Left lung (tissue), 4 donors: ENCODE measurements at regions not wholly inside any gene's neighbourhood (a gene's known extent, or its start where the extent isn't known, plus 50 kb on each side); places are given as distances from the start of the nearest gene placed in this dataset.

ENCODE experiments used
- ATAC-seq: fragments of 200-7000 bp; cut with Tn5 transposase; one replicate; pipeline ENCODE4 v1.9.1; 2020; ENCODE audit warnings: moderate library complexity
- DNase-seq, 4 donors: peaks; one replicate each; pipeline ENCODE4 v3.0.0-alpha.2; 2013 to 2020
- H3K27ac ChIP-seq, 2 donors: fragments of 200-600 bp; sonication (generic) in 1 of 2; one replicate each; pipeline versions ENCODE4 v1.5.0 to v1.8.0; 2020 to 2021
- H3K27me3 ChIP-seq, 2 donors: fragments of 200-600 bp; sonication (generic) in 1 of 2; one replicate each; pipeline versions ENCODE4 v1.5.0 to v1.8.0; 2020 to 2021
- H3K36me3 ChIP-seq, 2 donors: fragments of 200-600 bp; sonication (generic) in 1 of 2; one replicate each; pipeline versions ENCODE4 v1.5.0 to v1.8.0; 2020 to 2021
- H3K4me1 ChIP-seq, 2 donors: fragments of 200-600 bp; one replicate each; pipeline ENCODE4 v1.8.0; 2021
- H3K4me3 ChIP-seq, 2 donors: fragments of 200-600 bp; sonication (generic) in 1 of 2; one replicate each; pipeline versions ENCODE4 v1.5.0 to v1.8.0; 2020 to 2021; ENCODE audit warnings: mild to moderate bottlenecking in 1 of 2
- H3K9me3 ChIP-seq, 2 donors: fragments of 200-600 bp; sonication (generic) in 1 of 2; one replicate each; pipeline versions ENCODE4 v1.5.0 to v1.8.0; 2020 to 2021
- intact Hi-C, 2 donors: fragments of 100-400 bp; cut with DNase I; formaldehyde crosslinking; loops; one replicate each; pipeline versions ENCODE4 v1.11.2 to v1.14.2; 2022
- TF ChIP-seq, protein P1 (sequence below), 2 donors: fragments of 200-600 bp; sonication (generic) in 1 of 2; IDR thresholded peaks; one replicate each; pipeline versions ENCODE4 v1.5.0 to v1.8.0; 2021; ENCODE audit warnings: antibody characterized with exemption in 2 of 2
- donor health status: DM: no; HTN: yes; CAD: no.
- donor health status: DM: no; HTN: no; CAD: no.

DNA sequence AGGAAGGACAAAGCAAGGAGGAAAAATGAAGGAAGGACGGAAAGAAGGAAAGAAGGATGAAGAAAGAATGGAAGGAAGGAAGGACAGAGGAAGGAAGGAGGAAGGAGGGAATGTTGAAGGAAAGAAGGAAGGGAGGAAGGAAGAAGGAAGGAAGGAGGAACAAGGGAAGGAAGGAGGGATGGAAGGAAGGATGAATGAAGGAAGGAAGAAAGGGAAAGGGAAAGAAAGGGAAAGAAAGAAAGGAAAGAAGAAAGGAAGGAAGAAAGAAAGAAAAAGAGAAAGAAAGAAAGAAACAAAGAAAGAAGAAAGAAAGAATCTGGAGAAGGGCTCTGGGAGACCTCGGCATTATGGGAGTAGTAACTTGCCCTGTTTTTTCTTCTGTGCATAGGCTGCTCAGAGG is 70.8 kb upstream of the SHISA3 start:
- DNase-seq (no peak), ATAC-seq (no peak)
- Histone ChIP-seq H3K4me1 (no peaks in the 10 kb centered on the region), H3K4me3 (no peak overlapping the region), H3K27me3 (no peaks in the 10 kb centered on the region), H3K27ac (no peak overlapping the region), H3K9me3 (no peaks in the 10 kb centered on the region), H3K36me3 (no peaks in the 10 kb centered on the region)
- TF ChIP-seq, protein P1, sequence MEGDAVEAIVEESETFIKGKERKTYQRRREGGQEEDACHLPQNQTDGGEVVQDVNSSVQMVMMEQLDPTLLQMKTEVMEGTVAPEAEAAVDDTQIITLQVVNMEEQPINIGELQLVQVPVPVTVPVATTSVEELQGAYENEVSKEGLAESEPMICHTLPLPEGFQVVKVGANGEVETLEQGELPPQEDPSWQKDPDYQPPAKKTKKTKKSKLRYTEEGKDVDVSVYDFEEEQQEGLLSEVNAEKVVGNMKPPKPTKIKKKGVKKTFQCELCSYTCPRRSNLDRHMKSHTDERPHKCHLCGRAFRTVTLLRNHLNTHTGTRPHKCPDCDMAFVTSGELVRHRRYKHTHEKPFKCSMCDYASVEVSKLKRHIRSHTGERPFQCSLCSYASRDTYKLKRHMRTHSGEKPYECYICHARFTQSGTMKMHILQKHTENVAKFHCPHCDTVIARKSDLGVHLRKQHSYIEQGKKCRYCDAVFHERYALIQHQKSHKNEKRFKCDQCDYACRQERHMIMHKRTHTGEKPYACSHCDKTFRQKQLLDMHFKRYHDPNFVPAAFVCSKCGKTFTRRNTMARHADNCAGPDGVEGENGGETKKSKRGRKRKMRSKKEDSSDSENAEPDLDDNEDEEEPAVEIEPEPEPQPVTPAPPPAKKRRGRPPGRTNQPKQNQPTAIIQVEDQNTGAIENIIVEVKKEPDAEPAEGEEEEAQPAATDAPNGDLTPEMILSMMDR (IDR thresholded peaks at IDR 0.05): no peak
- intact Hi-C loops: no loop called here

DNA sequence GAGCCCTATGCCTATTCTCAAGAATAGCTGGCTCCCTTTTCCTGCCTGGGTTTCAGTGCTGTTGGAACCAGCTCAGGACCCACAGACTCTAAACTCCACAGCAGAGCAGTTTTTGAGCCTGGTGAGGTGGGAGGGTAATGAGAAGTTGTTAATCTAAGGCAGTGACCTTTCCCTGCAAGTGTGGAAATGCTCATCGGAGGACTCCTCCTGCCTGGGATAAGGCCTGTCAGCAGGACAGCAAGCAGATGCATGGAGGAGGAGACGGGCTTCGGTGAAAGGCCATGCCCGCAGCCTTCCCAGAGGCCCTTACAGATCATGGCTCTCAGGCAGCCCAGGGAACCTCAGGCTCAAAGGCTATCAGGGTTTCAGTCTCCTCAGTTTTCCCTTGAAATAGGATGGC is 70.0 kb upstream of the SHISA3 start:
- H3K9me3 ChIP-seq: no peaks in the 10 kb centered on the region
- H3K27ac ChIP-seq: no peak overlapping the region
- intact Hi-C loops: no loop called here
- no peak overlapping the region for H3K4me3 ChIP-seq
- TF ChIP-seq, protein P1 (IDR thresholded peaks at IDR 0.05): no peak
- H3K27me3 ChIP-seq: no peaks in the 10 kb centered on the region
- DNase-seq: no peak
- no peaks in the 10 kb centered on the region for H3K36me3 ChIP-seq
- no peaks in the 10 kb centered on the region for H3K4me1 ChIP-seq
- ATAC-seq: no peak

DNA sequence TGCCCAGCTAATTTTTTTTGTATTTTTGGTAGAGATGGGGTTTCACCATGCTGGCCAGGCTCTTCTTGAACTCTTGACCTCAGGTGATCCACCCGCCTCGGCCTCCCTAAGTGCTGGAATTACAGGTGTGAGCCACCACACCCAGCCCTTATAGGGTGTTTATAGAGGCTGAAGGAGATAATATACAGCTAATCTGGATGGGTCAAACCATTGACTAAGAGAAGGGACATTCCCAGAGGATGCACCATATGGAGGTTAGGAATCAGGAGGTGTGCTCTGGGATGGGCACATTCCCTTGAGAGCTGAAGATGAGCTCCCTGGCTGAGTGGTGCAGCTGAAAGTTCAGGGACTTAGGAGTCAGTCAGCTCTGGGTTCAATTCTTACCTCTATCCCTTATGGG is 68.3 kb upstream of the SHISA3 start:
- TF ChIP-seq, protein P1 (IDR thresholded peaks at IDR 0.05): no peak
- Histone ChIP-seq H3K4me1 (no peaks in the 10 kb centered on the region), H3K4me3 (no peak overlapping the region), H3K27me3 (no peaks in the 10 kb centered on the region), H3K9me3 (no peaks in the 10 kb centered on the region), H3K36me3 (no peaks in the 10 kb centered on the region), H3K27ac (no peak overlapping the region)
- intact Hi-C loops: no loop called here
- ATAC-seq (no peak), DNase-seq (no peak)

GRCh38 chr4:42329421-42329820 is 67.9 kb upstream of the SHISA3 start:
- Histone ChIP-seq H3K4me1 (no peaks in the 10 kb centered on the region), H3K36me3 (no peaks in the 10 kb centered on the region), H3K9me3 (no peaks in the 10 kb centered on the region), H3K4me3 (no peak overlapping the region), H3K27me3 (no peaks in the 10 kb centered on the region), H3K27ac (no peak overlapping the region)
- intact Hi-C loops: no loop called here
- TF ChIP-seq, protein P1 (IDR thresholded peaks at IDR 0.05): no peak
- no peak for DNase-seq
- no peak for ATAC-seq

DNA sequence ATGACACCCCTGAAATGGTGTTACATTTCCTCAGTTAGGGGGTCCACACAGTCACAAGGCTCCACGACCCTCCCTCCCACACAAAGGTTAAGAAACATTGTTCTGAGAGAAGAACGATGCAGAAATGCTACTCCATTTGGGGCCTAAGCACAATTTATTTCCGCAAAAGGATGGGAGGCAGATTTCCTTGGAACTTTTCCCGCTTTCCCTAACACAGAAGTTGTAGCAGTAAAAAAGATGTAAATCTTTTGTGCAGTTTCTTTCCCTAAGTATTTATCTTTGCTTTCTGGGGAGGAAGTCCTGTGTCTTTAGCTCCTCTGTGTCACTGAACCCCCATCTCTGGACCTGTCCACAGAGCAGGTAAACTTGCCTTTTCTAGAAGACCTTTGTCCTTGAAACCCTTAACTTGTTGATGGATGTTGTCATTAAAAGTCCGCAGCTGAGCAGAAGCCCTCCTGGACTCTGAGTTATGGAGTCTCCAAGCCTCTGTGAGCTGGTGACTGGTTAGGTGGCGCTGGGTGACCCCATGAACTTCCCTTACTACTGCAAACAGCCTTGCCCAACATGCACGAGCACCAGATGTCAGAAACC is 67.2 kb upstream of the SHISA3 start:
- intact Hi-C loops: no loop called here
- Histone ChIP-seq H3K27ac (no peak overlapping the region), H3K36me3 (no peaks in the 10 kb centered on the region), H3K27me3 (no peaks in the 10 kb centered on the region), H3K4me3 (no peak overlapping the region), H3K4me1 (no peaks in the 10 kb centered on the region), H3K9me3 (no peaks in the 10 kb centered on the region)
- no peak for DNase-seq
- TF ChIP-seq, protein P1 (IDR thresholded peaks at IDR 0.05): no peak
- ATAC-seq: no peak
